GM23338 (cell line): ENCODE measurements at regions not wholly inside any gene's neighbourhood (a gene's known extent, or its start where the extent isn't known, plus 50 kb on each side); places are given as distances from the start of the nearest gene placed in this dataset.

Experiments
- ATAC-seq: fragments of 200-7000 bp; cut with Tn5 transposase; 3 replicates; pipeline ENCODE4 v1.9.1; 2020
- DNase-seq: peaks from one replicate; pipeline ENCODE4 v3.0.0-alpha.2; 2015; ENCODE audit warnings: low spot score
- H2AFZ ChIP-seq: fragments of 200-600 bp; sonication (generic); 2 replicates; pipeline ENCODE4 v1.8.0; 2016; ENCODE audit warnings: antibody characterized with exemption, mild to moderate bottlenecking, moderate library complexity
- H3F3A ChIP-seq: fragments of 200-600 bp; sonication (generic); replicated peaks from 2 replicates; pipeline ENCODE4 v1.8.0; 2017; ENCODE audit warnings: antibody characterized with exemption, mixed run types, low read depth
- H3K27ac ChIP-seq: fragments of 200-600 bp; sonication (generic); 2 replicates; pipeline ENCODE4 v1.6.1; 2016; ENCODE audit warnings: low read depth
- H3K27me3 ChIP-seq: fragments of 200-600 bp; sonication (generic); 2 replicates; pipeline ENCODE4 v1.8.0; 2016; ENCODE audit warnings: mild to moderate bottlenecking, mixed run types, moderate library complexity; ENCODE audit not compliant: insufficient read depth
- H3K36me3 ChIP-seq: fragments of 200-600 bp; sonication (generic); 2 replicates; pipeline ENCODE4 v1.8.0; 2016; ENCODE audit warnings: mild to moderate bottlenecking; ENCODE audit not compliant: insufficient read depth
- H3K4me1 ChIP-seq: fragments of 200-600 bp; sonication (generic); 2 replicates; pipeline ENCODE4 v1.8.0; 2016; ENCODE audit warnings: mild to moderate bottlenecking, moderate library complexity; ENCODE audit not compliant: insufficient read depth
- H3K4me2 ChIP-seq: fragments of 200-600 bp; sonication (generic); 2 replicates; pipeline ENCODE4 v1.7.1; 2017; ENCODE audit warnings: mixed run types
- H3K4me3 ChIP-seq: fragments of 200-600 bp; sonication (generic); 2 replicates; pipeline ENCODE4 v1.6.1; 2016; ENCODE audit warnings: mixed run types
- H3K79me2 ChIP-seq: fragments of 200-600 bp; sonication (generic); replicated peaks from 2 replicates; pipeline ENCODE4 v1.8.0; 2017; ENCODE audit warnings: mild to moderate bottlenecking; ENCODE audit not compliant: insufficient read depth
- H3K9me2 ChIP-seq: fragments of 200-600 bp; sonication (generic); 2 replicates; pipeline ENCODE4 v1.8.0; 2017; ENCODE audit not compliant: insufficient read depth
- H4K20me1 ChIP-seq: fragments of 200-600 bp; sonication (generic); replicated peaks from 2 replicates; pipeline ENCODE4 v1.8.0; 2017; ENCODE audit warnings: mild to moderate bottlenecking; ENCODE audit not compliant: insufficient read depth
- H3K27ac Mint-ChIP-seq: 2 replicates; pipeline ENCODE4 v1.8.0; 2020; ENCODE audit warnings: inconsistent platforms, mild to moderate bottlenecking, moderate library complexity, mixed read lengths
- H3K27me3 Mint-ChIP-seq: 3 replicates; pipeline ENCODE4 v1.8.0; 2022; ENCODE audit warnings: low read depth, mild to moderate bottlenecking, moderate library complexity, mixed read lengths, inconsistent platforms; ENCODE audit not compliant: insufficient read depth, poor library complexity
- H3K36me3 Mint-ChIP-seq: 3 replicates; pipeline ENCODE4 v1.8.0; 2021; ENCODE audit warnings: low read depth, mild to moderate bottlenecking, inconsistent platforms, moderate library complexity, mixed read lengths
- H3K4me1 Mint-ChIP-seq: 3 replicates; pipeline ENCODE4 v1.8.0; 2020; ENCODE audit warnings: mild to moderate bottlenecking, inconsistent platforms, mixed read lengths
- H3K4me3 Mint-ChIP-seq: 3 replicates; pipeline ENCODE4 v1.8.0; 2021; ENCODE audit warnings: moderate library complexity, mild to moderate bottlenecking, inconsistent platforms, mixed read lengths
- H3K9me3 Mint-ChIP-seq: 3 replicates; pipeline ENCODE4 v1.8.0; 2020; ENCODE audit warnings: moderate library complexity, mild to moderate bottlenecking, inconsistent platforms, mixed read lengths
- CREB1 ChIP-seq: fragments of 250-450 bp; sonication (Bioruptor Pico); IDR thresholded peaks from 2 replicates; pipeline ENCODE4 v1.5.0; 2020; ENCODE audit warnings: low read depth, mild to moderate bottlenecking, moderate library complexity
- EZH2 ChIP-seq: fragments of 200-600 bp; sonication (generic); IDR thresholded peaks from one replicate; pipeline ENCODE4 v1.8.0; 2017; ENCODE audit warnings: antibody characterized with exemption, mild to moderate bottlenecking, low read depth; ENCODE audit not compliant: unreplicated experiment
- EZH2phosphoT487 ChIP-seq: fragments of 200-600 bp; sonication (generic); IDR thresholded peaks from one replicate; pipeline ENCODE4 v1.8.1; 2018; ENCODE audit warnings: antibody characterized with exemption; ENCODE audit not compliant: unreplicated experiment
- JUNB ChIP-seq: IDR thresholded peaks from one replicate; pipeline ENCODE4 v1.6.1; 2016; ENCODE audit warnings: antibody characterized with exemption; ENCODE audit not compliant: unreplicated experiment
- NANOG ChIP-seq: IDR thresholded peaks from 2 replicates; pipeline ENCODE4 v1.6.1; 2016; ENCODE audit warnings: antibody characterized with exemption, borderline replicate concordance
- STAT1 ChIP-seq: IDR thresholded peaks from one replicate; pipeline ENCODE4 v1.6.1; 2016; ENCODE audit warnings: antibody characterized with exemption; ENCODE audit not compliant: unreplicated experiment
- ZNF114 ChIP-seq: fragments of 250-450 bp; sonication (Bioruptor Pico); IDR thresholded peaks from 2 replicates; pipeline ENCODE4 v1.5.0; 2020; ENCODE audit warnings: mild to moderate bottlenecking, moderate library complexity
- ZNF331 ChIP-seq: fragments of 250-450 bp; sonication (Bioruptor Pico); IDR thresholded peaks from 2 replicates; pipeline ENCODE4 v1.5.0; 2020; ENCODE audit warnings: low read depth, mild to moderate bottlenecking, moderate library complexity
- TF ChIP-seq, protein P1 (sequence below), 2 experiments: fragments of 200-600 bp in 1 of 2; sonication (generic) in 1 of 2; conservative IDR thresholded peaks; 2 replicates each; pipeline versions ENCODE4 v1.5.1 to v1.6.1; 2016 to 2017; ENCODE audit warnings: antibody characterized with exemption in 2 of 2, low read depth in 2 of 2, mild to moderate bottlenecking in 2 of 2, moderate library complexity in 1 of 2
- TF ChIP-seq, protein P2 (sequence below): IDR thresholded peaks from one replicate; pipeline ENCODE4 v1.6.1; 2018; ENCODE audit warnings: antibody characterized with exemption; ENCODE audit not compliant: unreplicated experiment
- TF ChIP-seq, protein P3 (sequence below): fragments of 250-450 bp; sonication (Bioruptor Pico); IDR thresholded peaks from 2 replicates; pipeline ENCODE4 v1.5.0; 2020; ENCODE audit warnings: mild to moderate bottlenecking, moderate library complexity

DNA sequence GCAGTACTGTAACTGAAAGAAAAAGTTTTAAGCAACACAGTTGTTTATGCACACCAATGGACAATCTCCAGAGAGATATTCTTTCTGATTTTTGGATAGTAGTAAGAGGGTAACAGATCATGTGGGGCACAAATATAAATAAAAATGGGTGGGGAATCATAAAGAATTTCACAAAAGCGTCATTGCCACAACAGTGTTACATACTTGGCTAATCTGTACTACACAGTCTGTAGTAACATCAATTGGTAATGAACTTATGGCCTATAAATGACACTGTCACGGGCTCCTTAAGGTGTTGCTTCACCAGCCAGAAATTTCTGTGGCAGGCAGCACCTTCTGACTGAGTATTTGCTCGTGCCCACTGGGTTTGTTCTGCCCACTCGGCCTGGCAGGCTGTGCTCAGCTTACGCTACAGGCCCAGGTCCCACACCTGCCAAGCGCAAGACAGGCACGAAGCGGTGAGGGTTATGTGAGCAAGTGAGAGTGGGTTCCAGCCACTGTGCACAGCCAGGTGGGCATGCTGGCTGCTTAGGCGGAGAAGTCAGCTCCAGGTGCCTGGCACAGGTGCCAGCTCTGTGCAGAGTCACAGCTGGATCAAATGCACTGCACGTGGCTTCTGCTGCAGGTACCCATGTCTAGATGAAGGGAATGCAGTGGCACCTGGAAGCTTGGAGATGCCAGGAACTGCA lies 532.5 kb upstream of the SLC39A10 start (continued):
- TF ChIP-seq, protein P1, sequence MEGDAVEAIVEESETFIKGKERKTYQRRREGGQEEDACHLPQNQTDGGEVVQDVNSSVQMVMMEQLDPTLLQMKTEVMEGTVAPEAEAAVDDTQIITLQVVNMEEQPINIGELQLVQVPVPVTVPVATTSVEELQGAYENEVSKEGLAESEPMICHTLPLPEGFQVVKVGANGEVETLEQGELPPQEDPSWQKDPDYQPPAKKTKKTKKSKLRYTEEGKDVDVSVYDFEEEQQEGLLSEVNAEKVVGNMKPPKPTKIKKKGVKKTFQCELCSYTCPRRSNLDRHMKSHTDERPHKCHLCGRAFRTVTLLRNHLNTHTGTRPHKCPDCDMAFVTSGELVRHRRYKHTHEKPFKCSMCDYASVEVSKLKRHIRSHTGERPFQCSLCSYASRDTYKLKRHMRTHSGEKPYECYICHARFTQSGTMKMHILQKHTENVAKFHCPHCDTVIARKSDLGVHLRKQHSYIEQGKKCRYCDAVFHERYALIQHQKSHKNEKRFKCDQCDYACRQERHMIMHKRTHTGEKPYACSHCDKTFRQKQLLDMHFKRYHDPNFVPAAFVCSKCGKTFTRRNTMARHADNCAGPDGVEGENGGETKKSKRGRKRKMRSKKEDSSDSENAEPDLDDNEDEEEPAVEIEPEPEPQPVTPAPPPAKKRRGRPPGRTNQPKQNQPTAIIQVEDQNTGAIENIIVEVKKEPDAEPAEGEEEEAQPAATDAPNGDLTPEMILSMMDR (conservative IDR thresholded peaks at IDR 0.05; ENCODE audit: low read depth in 2 of 2): no peak

DNA sequence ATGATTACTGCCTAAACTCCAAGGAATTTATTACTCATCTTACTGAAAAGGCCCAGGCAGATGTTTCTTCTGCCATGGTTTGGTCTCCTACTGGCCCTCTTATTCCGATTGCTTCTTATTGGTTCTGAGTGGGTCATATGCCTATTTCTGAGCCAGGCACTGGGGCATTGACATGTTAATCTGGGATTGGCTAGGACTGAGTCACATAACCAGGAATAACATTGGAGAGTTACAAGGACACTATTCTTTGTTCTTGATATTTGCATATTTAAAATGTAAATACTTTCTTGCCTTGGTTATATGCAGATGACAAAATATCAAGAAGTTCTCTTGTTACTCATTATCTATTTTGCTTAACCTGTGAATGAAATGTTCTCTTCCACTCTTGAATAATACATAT lies 534.4 kb upstream of the SLC39A10 start:
- ATAC-seq: no peak
- Histone ChIP-seq H3K79me2 (no peaks in the 10 kb centered on the region), H3K27me3 (no peaks in the 10 kb centered on the region), H3K4me3 (no peak overlapping the region), H3K36me3 (no peaks in the 10 kb centered on the region), H3K4me1 (no peaks in the 10 kb centered on the region), H2AFZ (no peak overlapping the region), H4K20me1 (no peaks in the 10 kb centered on the region), H3K9me2 (no peaks in the 10 kb centered on the region), H3K4me2 (no peak overlapping the region), H3K27ac (no peak overlapping the region), H3F3A (no peaks in the 10 kb centered on the region)
- H3K4me3 Mint-ChIP-seq: no peak overlapping the region
- no peaks in the 10 kb centered on the region for H3K27me3 Mint-ChIP-seq
- peaks cover 5% of the 10 kb centered on the region; the same call in 2 of the 3 replicates for H3K4me1 Mint-ChIP-seq
- DNase-seq: no peak
- H3K36me3 Mint-ChIP-seq: no peaks in the 10 kb centered on the region
- no peaks in the 10 kb centered on the region; the same call in 2 of the 3 replicates for H3K9me3 Mint-ChIP-seq
- no peak overlapping the region; the same call in 1 of the 2 replicates for H3K27ac Mint-ChIP-seq
- no peak for TF ChIP-seq ZNF331 (CRISPR knock-in tag)
- TF ChIP-seq EZH2: no peak
- TF ChIP-seq, protein P2, sequence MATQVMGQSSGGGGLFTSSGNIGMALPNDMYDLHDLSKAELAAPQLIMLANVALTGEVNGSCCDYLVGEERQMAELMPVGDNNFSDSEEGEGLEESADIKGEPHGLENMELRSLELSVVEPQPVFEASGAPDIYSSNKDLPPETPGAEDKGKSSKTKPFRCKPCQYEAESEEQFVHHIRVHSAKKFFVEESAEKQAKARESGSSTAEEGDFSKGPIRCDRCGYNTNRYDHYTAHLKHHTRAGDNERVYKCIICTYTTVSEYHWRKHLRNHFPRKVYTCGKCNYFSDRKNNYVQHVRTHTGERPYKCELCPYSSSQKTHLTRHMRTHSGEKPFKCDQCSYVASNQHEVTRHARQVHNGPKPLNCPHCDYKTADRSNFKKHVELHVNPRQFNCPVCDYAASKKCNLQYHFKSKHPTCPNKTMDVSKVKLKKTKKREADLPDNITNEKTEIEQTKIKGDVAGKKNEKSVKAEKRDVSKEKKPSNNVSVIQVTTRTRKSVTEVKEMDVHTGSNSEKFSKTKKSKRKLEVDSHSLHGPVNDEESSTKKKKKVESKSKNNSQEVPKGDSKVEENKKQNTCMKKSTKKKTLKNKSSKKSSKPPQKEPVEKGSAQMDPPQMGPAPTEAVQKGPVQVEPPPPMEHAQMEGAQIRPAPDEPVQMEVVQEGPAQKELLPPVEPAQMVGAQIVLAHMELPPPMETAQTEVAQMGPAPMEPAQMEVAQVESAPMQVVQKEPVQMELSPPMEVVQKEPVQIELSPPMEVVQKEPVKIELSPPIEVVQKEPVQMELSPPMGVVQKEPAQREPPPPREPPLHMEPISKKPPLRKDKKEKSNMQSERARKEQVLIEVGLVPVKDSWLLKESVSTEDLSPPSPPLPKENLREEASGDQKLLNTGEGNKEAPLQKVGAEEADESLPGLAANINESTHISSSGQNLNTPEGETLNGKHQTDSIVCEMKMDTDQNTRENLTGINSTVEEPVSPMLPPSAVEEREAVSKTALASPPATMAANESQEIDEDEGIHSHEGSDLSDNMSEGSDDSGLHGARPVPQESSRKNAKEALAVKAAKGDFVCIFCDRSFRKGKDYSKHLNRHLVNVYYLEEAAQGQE: no peak
- TF ChIP-seq, protein P1 (conservative IDR thresholded peaks at IDR 0.05; ENCODE audit: low read depth in 2 of 2): no peak
- no peak for TF ChIP-seq NANOG
- TF ChIP-seq CREB1: no peak
- no peak for TF ChIP-seq EZH2phosphoT487
- no peak for TF ChIP-seq STAT1
- TF ChIP-seq ZNF114 (CRISPR knock-in tag): no peak
- TF ChIP-seq, protein P3, sequence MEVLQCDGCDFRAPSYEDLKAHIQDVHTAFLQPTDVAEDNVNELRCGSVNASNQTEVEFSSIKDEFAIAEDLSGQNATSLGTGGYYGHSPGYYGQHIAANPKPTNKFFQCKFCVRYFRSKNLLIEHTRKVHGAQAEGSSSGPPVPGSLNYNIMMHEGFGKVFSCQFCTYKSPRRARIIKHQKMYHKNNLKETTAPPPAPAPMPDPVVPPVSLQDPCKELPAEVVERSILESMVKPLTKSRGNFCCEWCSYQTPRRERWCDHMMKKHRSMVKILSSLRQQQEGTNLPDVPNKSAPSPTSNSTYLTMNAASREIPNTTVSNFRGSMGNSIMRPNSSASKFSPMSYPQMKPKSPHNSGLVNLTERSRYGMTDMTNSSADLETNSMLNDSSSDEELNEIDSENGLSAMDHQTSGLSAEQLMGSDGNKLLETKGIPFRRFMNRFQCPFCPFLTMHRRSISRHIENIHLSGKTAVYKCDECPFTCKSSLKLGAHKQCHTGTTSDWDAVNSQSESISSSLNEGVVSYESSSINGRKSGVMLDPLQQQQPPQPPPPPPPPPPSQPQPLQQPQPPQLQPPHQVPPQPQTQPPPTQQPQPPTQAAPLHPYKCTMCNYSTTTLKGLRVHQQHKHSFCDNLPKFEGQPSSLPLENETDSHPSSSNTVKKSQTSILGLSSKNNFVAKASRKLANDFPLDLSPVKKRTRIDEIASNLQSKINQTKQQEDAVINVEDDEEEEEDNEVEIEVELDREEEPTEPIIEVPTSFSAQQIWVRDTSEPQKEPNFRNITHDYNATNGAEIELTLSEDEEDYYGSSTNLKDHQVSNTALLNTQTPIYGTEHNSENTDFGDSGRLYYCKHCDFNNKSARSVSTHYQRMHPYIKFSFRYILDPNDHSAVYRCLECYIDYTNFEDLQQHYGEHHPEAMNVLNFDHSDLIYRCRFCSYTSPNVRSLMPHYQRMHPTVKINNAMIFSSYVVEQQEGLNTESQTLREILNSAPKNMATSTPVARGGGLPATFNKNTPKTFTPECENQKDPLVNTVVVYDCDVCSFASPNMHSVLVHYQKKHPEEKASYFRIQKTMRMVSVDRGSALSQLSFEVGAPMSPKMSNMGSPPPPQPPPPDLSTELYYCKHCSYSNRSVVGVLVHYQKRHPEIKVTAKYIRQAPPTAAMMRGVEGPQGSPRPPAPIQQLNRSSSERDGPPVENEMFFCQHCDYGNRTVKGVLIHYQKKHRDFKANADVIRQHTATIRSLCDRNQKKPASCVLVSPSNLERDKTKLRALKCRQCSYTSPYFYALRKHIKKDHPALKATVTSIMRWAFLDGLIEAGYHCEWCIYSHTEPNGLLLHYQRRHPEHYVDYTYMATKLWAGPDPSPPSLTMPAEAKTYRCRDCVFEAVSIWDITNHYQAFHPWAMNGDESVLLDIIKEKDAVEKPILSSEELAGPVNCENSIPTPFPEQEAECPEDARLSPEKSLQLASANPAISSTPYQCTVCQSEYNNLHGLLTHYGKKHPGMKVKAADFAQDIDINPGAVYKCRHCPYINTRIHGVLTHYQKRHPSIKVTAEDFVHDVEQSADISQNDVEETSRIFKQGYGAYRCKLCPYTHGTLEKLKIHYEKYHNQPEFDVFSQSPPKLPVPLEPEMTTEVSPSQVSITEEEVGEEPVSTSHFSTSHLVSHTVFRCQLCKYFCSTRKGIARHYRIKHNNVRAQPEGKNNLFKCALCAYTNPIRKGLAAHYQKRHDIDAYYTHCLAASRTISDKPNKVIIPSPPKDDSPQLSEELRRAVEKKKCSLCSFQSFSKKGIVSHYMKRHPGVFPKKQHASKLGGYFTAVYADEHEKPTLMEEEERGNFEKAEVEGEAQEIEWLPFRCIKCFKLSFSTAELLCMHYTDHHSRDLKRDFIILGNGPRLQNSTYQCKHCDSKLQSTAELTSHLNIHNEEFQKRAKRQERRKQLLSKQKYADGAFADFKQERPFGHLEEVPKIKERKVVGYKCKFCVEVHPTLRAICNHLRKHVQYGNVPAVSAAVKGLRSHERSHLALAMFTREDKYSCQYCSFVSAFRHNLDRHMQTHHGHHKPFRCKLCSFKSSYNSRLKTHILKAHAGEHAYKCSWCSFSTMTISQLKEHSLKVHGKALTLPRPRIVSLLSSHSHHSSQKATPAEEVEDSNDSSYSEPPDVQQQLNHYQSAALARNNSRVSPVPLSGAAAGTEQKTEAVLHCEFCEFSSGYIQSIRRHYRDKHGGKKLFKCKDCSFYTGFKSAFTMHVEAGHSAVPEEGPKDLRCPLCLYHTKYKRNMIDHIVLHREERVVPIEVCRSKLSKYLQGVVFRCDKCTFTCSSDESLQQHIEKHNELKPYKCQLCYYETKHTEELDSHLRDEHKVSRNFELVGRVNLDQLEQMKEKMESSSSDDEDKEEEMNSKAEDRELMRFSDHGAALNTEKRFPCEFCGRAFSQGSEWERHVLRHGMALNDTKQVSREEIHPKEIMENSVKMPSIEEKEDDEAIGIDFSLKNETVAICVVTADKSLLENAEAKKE (CRISPR knock-in tag): no peak
- TF ChIP-seq JUNB: no peak
